ENCODE measurements at regions not wholly inside any gene's neighbourhood (a gene's known extent, or its start where the extent isn't known, plus 50 kb on each side); places are given as distances from the start of the nearest gene placed in this dataset.

GRCh38 chr3:111480091-111480490 is 61.9 kb upstream of the CD96 start:
- H3K27ac Mint-ChIP-seq, result no peak overlapping the region
- H3K27me3 Mint-ChIP-seq (ENCODE audit: low read depth in 3 of 3), result peaks cover 0 to 2% (median 2%) of the 10 kb centered on the region in 3 donors
- no peaks in the 10 kb centered on the region for H3K9me3 Mint-ChIP-seq
- DNase-seq, result no peak
- no peaks in the 10 kb centered on the region for H3K4me1 Mint-ChIP-seq
- H3K4me3 Mint-ChIP-seq, result no peak overlapping the region
- no peaks in the 10 kb centered on the region for H3K36me3 Mint-ChIP-seq

- peaks cover 0 to 3% (median 2%) of the 10 kb centered on the region in 3 donors for H3K27me3 Mint-ChIP-seq (ENCODE audit: low read depth in 3 of 3)
- H3K27ac Mint-ChIP-seq, result no peak overlapping the region
- no peaks in the 10 kb centered on the region for H3K36me3 Mint-ChIP-seq
- H3K4me3 Mint-ChIP-seq, result no peak overlapping the region
- H3K9me3 Mint-ChIP-seq, result peaks cover 0 to 2% (median 0%) of the 10 kb centered on the region in 6 donors
- DNase-seq, result no peak
- no peaks in the 10 kb centered on the region for H3K4me1 Mint-ChIP-seq
Observed at GRCh38 chr3:111481551-111481950, 60.4 kb upstream of the CD96 start.

DNA sequence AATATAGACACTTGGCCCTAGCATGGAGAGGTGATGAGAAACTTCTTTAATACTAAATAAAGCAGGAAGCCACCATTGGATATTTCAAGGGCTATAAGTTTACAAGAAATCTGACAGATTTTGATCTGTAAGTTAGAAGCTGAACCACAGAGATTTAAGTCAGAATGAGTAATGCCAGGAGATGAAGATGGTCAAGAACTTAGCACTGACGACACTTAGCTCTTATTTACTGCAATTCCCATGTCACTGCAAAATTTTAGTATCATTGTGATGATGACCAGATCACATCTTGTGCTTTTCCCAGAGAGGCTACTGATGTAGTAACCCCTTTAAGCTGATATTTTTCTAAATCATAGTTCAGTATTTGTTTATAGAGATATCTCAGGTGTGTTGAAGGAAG is 59.4 kb upstream of the CD96 start:
- no peak overlapping the region for H3K27ac Mint-ChIP-seq
- H3K4me1 Mint-ChIP-seq, result no peaks in the 10 kb centered on the region
- no peak for DNase-seq
- no peaks in the 10 kb centered on the region for H3K36me3 Mint-ChIP-seq
- no peak overlapping the region for H3K4me3 Mint-ChIP-seq
- peaks cover 0 to 4% (median 2%) of the 10 kb centered on the region in 3 donors for H3K27me3 Mint-ChIP-seq (ENCODE audit: low read depth in 3 of 3)
- peaks cover 0 to 5% (median 0%) of the 10 kb centered on the region in 6 donors for H3K9me3 Mint-ChIP-seq

DNA sequence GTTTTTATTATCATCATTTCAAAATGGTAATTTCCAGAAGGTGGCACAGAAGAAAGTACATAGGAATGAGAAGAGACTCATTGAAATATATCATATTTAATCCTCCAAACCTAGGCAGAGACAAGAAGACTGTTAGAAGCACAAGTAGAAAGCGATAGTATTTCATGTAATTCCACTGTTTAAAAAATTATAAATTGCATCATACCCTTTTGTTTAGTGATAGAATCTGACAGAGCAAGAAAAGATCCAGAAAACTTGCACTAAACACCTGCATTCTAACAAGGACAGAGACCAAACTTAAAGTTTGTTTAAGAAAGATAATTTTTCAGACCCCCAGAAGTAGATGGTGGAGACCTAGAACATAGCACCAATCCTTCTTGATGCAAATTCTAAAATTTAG is 56.9 kb upstream of the CD96 start:
- H3K27me3 Mint-ChIP-seq (ENCODE audit: low read depth in 3 of 3), result peaks cover 0 to 11% (median 5%) of the 10 kb centered on the region in 3 donors
- no peaks in the 10 kb centered on the region for H3K36me3 Mint-ChIP-seq
- DNase-seq, result no peak
- H3K9me3 Mint-ChIP-seq, result peaks cover 0 to 8% (median 1%) of the 10 kb centered on the region in 6 donors
- no peak overlapping the region for H3K4me3 Mint-ChIP-seq
- H3K27ac Mint-ChIP-seq, result no peak overlapping the region
- no peaks in the 10 kb centered on the region for H3K4me1 Mint-ChIP-seq

Measured in immature natural killer cell (primary cell).